ENCODE measurements at regions not wholly inside any gene's neighbourhood (a gene's known extent, or its start where the extent isn't known, plus 50 kb on each side); places are given as distances from the start of the nearest gene placed in this dataset.

- TF ChIP-seq ARNT2 (CRISPR knock-in tag; IDR thresholded peaks at IDR 0.05; ENCODE audit: low read depth) (no peak), EHMT2 (IDR thresholded peaks at IDR 0.05; ENCODE audit: borderline replicate concordance, low read depth, low read length) (peak; percentile 78; the same call in 1 of the 2 replicates), TOPORS (CRISPR knock-in tag; IDR thresholded peaks at IDR 0.05) (no peak), REPIN1 (CRISPR knock-in tag; IDR thresholded peaks at IDR 0.05; ENCODE audit: borderline replicate concordance, low read depth) (peak; percentile 84), RBFOX2 (IDR thresholded peaks at IDR 0.05; ENCODE audit: low read depth, low read length) (no peak), MIER3 (CRISPR knock-in tag; IDR thresholded peaks at IDR 0.05; ENCODE audit: borderline replicate concordance) (no peak), ZFP90 (CRISPR knock-in tag; IDR thresholded peaks at IDR 0.05; ENCODE audit: borderline replicate concordance) (no peak), ZMYM4 (CRISPR knock-in tag; IDR thresholded peaks at IDR 0.05) (peak; percentile 70; the same call in 1 of the 2 replicates), CBX5 (CRISPR knock-in tag; IDR thresholded peaks at IDR 0.05; ENCODE audit: borderline replicate concordance) (no peak; the same call in 1 of the 2 replicates), NCOA1 (CRISPR knock-in tag; IDR thresholded peaks at IDR 0.05) (no peak), FOSL1 (CRISPR knock-in tag; IDR thresholded peaks at IDR 0.05; ENCODE audit: borderline replicate concordance) (peak; percentile 92), THYN1 (CRISPR knock-in tag; IDR thresholded peaks at IDR 0.05; ENCODE audit: borderline replicate concordance, low read depth) (no peak), SSRP1 (CRISPR knock-in tag; IDR thresholded peaks at IDR 0.05) (no peak), ZSCAN12 (CRISPR knock-in tag; IDR thresholded peaks at IDR 0.05) (0 out of 2 replicates have a peak, but pooled peaks have one; percentile 52), CBX2 (IDR thresholded peaks at IDR 0.05; ENCODE audit: low read depth, low read length) (no peak), CBX2 (CRISPR knock-in tag; IDR thresholded peaks at IDR 0.05; ENCODE audit: low read depth) (no peak), PAF1 (CRISPR knock-in tag; IDR thresholded peaks at IDR 0.05) (no peak), U2AF2 (IDR thresholded peaks at IDR 0.05; ENCODE audit: low read depth, low read length) (no peak)
- TF ChIP-seq, protein P1, sequence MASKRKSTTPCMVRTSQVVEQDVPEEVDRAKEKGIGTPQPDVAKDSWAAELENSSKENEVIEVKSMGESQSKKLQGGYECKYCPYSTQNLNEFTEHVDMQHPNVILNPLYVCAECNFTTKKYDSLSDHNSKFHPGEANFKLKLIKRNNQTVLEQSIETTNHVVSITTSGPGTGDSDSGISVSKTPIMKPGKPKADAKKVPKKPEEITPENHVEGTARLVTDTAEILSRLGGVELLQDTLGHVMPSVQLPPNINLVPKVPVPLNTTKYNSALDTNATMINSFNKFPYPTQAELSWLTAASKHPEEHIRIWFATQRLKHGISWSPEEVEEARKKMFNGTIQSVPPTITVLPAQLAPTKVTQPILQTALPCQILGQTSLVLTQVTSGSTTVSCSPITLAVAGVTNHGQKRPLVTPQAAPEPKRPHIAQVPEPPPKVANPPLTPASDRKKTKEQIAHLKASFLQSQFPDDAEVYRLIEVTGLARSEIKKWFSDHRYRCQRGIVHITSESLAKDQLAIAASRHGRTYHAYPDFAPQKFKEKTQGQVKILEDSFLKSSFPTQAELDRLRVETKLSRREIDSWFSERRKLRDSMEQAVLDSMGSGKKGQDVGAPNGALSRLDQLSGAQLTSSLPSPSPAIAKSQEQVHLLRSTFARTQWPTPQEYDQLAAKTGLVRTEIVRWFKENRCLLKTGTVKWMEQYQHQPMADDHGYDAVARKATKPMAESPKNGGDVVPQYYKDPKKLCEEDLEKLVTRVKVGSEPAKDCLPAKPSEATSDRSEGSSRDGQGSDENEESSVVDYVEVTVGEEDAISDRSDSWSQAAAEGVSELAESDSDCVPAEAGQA (IDR thresholded peaks at IDR 0.05; ENCODE audit: low read depth) = peak; percentile 22; the same call in 1 of the 2 replicates
- TF ChIP-seq, protein P1 (CRISPR knock-in tag; IDR thresholded peaks at IDR 0.05; ENCODE audit: borderline replicate concordance) = no peak
- TF ChIP-seq, protein P2, sequence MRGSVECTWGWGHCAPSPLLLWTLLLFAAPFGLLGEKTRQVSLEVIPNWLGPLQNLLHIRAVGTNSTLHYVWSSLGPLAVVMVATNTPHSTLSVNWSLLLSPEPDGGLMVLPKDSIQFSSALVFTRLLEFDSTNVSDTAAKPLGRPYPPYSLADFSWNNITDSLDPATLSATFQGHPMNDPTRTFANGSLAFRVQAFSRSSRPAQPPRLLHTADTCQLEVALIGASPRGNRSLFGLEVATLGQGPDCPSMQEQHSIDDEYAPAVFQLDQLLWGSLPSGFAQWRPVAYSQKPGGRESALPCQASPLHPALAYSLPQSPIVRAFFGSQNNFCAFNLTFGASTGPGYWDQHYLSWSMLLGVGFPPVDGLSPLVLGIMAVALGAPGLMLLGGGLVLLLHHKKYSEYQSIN (CRISPR knock-in tag; IDR thresholded peaks at IDR 0.05; ENCODE audit: borderline replicate concordance) = no peak
Observed at GRCh38 chr12:24754690-24755638, 193.9 kb downstream of the BCAT1 start (continued).

Data from HepG2 (cell line).